ENCODE measurements at regions not wholly inside any gene's neighbourhood (a gene's known extent, or its start where the extent isn't known, plus 50 kb on each side); places are given as distances from the start of the nearest gene placed in this dataset.
"Not testable (repeated sequence)": the region's sequence is repeated elsewhere in the genome, so short reads cannot be mapped to it uniquely, and the experiment has no call there.

GRCh38 chr15:91445695-91446228 is 345.7 kb downstream of the SV2B start:
- no peaks in the 10 kb centered on the region for H3K36me3 Mint-ChIP-seq (ENCODE audit: low read depth)
- no peak for TF ChIP-seq CTCF (IDR thresholded peaks at IDR 0.05)
- H3K9me3 Mint-ChIP-seq = peaks cover 11% of the 10 kb centered on the region
- DNase-seq = no peak
- no peak overlapping the region for H3K27ac Mint-ChIP-seq
- H3K4me3 Mint-ChIP-seq = no peak overlapping the region
- H3K4me1 Mint-ChIP-seq (ENCODE audit: low read depth) = no peaks in the 10 kb centered on the region
- no peaks in the 10 kb centered on the region for H3K27me3 Mint-ChIP-seq (ENCODE audit: insufficient read depth)

- Mint-ChIP-seq H3K4me3 (no peak overlapping the region), H3K36me3 (ENCODE audit: low read depth) (no peaks in the 10 kb centered on the region), H3K27me3 (ENCODE audit: insufficient read depth) (no peaks in the 10 kb centered on the region; the same call in 1 of the 2 replicates), H3K9me3 (no peaks in the 10 kb centered on the region), H3K4me1 (ENCODE audit: low read depth) (no peaks in the 10 kb centered on the region), H3K27ac (no peak overlapping the region)
- no peak for DNase-seq
- TF ChIP-seq CTCF (IDR thresholded peaks at IDR 0.05) = no peak
These were observed 348.1 kb downstream of the SV2B start for GRCh38 chr15:91447991-91448644.

GRCh38 chr15:91453376-91453775 is 353.3 kb downstream of the SV2B start:
- peaks cover 19% of the 10 kb centered on the region; the same call in 1 of the 2 replicates for H3K4me1 Mint-ChIP-seq (ENCODE audit: low read depth)
- not testable (repeated sequence) for H3K27me3 Mint-ChIP-seq (ENCODE audit: insufficient read depth); H3K36me3 Mint-ChIP-seq (ENCODE audit: low read depth); H3K4me3 Mint-ChIP-seq; H3K9me3 Mint-ChIP-seq; DNase-seq; H3K27ac Mint-ChIP-seq

GRCh38 chr15:91456251-91456718 is 356.2 kb downstream of the SV2B start:
- H3K36me3 Mint-ChIP-seq (ENCODE audit: low read depth) = no peaks in the 10 kb centered on the region
- peak overlapping the region; percentile 39; the same call in 1 of the 2 replicates for H3K4me3 Mint-ChIP-seq
- no peak for TF ChIP-seq CTCF (IDR thresholded peaks at IDR 0.05)
- peak overlapping the region; percentile 68; the same call in 1 of the 2 replicates for H3K27ac Mint-ChIP-seq
- H3K9me3 Mint-ChIP-seq = no peaks in the 10 kb centered on the region; the same call in 1 of the 2 replicates
- peaks cover 19% of the 10 kb centered on the region; the same call in 1 of the 2 replicates for H3K4me1 Mint-ChIP-seq (ENCODE audit: low read depth)
- no peaks in the 10 kb centered on the region; the same call in 1 of the 2 replicates for H3K27me3 Mint-ChIP-seq (ENCODE audit: insufficient read depth)
- peak; percentile 6 for DNase-seq

GRCh38 chr15:91456921-91457320 is 356.9 kb downstream of the SV2B start:
- no peaks in the 10 kb centered on the region for H3K36me3 Mint-ChIP-seq (ENCODE audit: low read depth)
- H3K9me3 Mint-ChIP-seq = no peaks in the 10 kb centered on the region; the same call in 1 of the 2 replicates
- no peak for DNase-seq
- no peak for TF ChIP-seq CTCF (IDR thresholded peaks at IDR 0.05)
- peaks cover 19% of the 10 kb centered on the region; the same call in 1 of the 2 replicates for H3K4me1 Mint-ChIP-seq (ENCODE audit: low read depth)
- peak overlapping the region; percentile 39; the same call in 1 of the 2 replicates for H3K4me3 Mint-ChIP-seq
- no peaks in the 10 kb centered on the region; the same call in 1 of the 2 replicates for H3K27me3 Mint-ChIP-seq (ENCODE audit: insufficient read depth)
- H3K27ac Mint-ChIP-seq = peak overlapping the region; percentile 68; the same call in 1 of the 2 replicates

- Mint-ChIP-seq H3K4me1 (ENCODE audit: low read depth) (peaks cover 9% of the 10 kb centered on the region; the same call in 1 of the 2 replicates), H3K27me3 (ENCODE audit: insufficient read depth) (peaks cover 3% of the 10 kb centered on the region; the same call in 1 of the 2 replicates), H3K27ac (no peak overlapping the region), H3K36me3 (ENCODE audit: low read depth) (no peaks in the 10 kb centered on the region), H3K9me3 (no peaks in the 10 kb centered on the region; the same call in 1 of the 2 replicates), H3K4me3 (no peak overlapping the region)
- DNase-seq = no peak
- no peak for TF ChIP-seq CTCF (IDR thresholded peaks at IDR 0.05)
These were observed 361.3 kb downstream of the SV2B start for GRCh38 chr15:91461377-91461776.

Measured in HFFc6 (cell line).